ENCODE measurements at regions not wholly inside any gene's neighbourhood (a gene's known extent, or its start where the extent isn't known, plus 50 kb on each side); places are given as distances from the start of the nearest gene placed in this dataset.
A peak's percentile ranks its signal among the peaks of the same experiment; 100 is the strongest.

DNA sequence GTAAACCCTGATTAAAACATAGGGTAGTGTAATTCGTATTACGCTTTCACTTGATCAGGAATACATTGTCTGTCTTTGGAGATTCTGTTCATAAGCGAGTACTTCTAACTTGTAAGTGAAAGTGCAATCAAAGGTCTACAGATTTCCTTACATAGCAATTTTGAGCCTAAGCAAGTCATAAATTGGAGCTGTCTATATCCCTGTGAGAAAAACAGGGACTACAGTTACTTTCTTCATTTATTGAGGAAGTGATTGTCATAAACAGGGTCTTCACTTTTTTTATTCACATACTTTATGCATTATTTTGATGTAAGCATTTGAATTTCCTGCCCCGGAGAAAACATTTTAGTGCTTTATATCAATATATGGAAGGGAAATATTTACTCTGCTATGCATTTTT is 670.4 kb downstream of the CBLN2 start:
- ATAC-seq = no peak

GRCh38 chr18:71865888-71866287 is 678.3 kb downstream of the CBLN2 start:
- ATAC-seq = no peak

GRCh38 chr18:71850602-71851001 is 693.5 kb downstream of the CBLN2 start:
- ATAC-seq = no peak

DNA sequence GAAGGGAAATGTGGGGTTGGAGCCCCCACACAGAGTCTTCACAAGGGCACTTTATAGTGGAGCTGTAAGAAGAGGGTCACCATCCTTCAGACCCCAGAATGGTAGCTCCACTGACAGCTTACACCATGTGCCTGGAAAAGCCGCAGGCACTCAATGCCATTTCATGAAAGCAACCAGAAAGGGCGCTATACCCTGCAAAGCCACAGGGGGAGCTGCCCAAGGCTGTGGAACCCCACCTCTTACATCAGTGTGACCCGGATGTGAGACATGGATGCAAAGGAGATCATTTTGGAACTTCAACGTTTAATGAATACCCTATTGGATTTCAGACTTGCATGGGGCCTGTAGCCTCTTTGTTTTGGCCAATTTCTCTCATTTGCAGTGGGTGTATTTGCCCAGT is 694.7 kb downstream of the CBLN2 start:
- no peak for ATAC-seq

- no peak for ATAC-seq
Measured at GRCh38 chr18:71846716-71847115, 697.4 kb downstream of the CBLN2 start.

- no peak for ATAC-seq
Measured at GRCh38 chr18:71844814-71845213, 699.3 kb downstream of the CBLN2 start.

DNA sequence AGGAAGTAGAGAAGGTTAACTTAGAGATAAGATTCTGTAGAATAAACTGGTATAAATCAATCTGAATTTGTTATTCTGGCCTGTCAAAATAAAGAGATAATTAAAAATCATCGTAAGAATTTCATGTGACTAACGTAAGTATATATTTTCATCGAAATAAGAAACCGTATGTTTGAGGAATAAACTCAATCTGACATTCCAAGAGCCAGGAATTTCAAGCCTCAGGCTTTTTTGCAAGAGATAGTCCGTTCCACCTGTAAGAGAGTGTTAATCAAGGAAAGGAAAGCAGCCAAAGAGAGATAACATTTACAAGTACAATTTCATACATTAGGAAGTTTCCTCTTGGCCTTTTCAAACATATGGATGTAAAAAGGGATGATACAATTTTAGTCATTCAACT is 701.5 kb downstream of the CBLN2 start:
- ATAC-seq = no peak

DNA sequence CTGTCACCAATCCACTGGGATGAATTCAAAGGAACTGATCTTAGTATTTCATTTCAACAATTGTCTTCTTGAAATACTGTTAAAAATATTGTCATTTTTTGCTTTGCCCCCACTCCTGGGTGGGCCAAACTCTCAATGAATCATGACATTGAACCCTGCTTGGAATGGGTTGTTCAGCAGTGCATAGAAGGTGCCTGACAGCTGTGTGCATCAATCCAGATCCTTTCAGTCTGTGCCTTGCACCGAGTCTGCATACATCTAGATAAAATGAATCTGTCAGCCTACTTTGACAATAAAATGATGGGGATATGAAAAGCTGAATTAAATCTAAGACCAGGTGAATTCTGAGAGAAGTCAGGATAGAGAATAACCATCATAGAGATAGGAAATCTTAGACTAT is 706.6 kb downstream of the CBLN2 start:
- ATAC-seq = no peak

DNA sequence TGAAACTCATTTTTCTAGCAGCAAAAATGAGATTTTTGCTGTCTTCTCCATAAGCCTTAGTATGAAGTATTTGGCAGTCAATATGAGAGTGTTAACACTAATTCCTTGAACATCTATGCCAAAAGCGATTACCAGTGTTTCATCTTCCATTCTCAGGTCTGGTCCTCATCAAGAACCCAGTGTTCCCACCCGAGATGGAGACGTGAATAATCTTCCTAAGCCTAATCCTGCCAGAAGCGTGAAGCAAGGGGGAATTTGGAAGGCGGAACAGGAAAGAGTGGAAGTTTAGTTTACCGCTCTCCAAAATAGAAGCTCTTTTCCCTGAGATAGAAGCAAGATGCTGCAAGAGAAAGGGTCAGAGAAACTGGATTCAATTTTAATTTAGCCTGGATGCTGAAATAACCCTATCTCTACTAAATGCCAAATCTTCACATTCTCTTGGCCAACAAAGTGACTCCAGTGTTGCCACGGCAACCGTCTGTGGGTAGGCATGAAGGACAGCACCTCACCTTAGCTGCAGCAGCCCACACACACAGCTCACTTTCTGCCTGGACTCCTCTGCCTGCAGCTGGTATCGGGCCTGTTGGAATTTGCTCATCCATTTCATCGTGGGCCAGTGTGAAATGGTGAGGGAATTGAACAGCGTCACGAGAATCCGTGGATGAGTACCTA is 711.1 kb downstream of the CBLN2 start:
- no peak for ATAC-seq

DNA sequence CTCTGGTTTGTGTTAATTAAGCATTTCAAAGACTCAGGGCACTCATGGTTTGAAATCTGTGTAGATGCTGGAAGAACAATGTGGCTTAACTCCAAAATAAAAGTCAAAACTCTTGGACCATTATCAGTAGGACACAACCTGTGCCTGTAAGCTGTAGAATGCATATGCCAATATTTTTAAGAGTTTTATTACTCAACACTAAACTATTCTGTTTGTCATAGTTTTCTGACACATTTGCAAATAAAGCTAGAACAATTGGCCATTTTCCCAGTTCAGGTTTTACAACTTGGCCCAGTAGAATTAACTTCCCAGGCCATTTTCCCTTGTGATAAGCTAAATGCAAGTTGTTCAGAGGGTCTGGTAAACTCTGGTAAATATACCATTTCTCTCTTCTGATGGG is 713.1 kb downstream of the CBLN2 start:
- ATAC-seq = no peak

DNA sequence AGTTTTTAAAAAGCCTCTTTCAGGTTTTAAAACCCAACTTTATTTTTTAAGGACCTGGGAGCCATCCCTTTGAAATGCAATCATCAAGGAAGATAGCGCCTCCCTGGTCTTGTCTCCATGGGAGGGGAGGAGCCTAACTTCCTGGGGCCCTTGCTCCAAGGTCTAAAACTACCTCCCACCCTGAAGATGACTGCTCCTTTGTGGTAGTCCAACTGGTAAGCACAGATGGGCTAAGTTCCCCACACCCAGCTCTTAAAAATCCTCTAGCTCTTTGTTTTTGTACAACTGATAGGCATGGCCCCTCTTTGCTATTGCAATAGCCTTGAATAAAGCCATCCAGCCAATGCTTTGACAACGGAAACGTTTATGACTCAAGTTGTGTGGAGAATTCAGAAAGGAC is 716.8 kb downstream of the CBLN2 start:
- ATAC-seq = no peak

GRCh38 chr18:71815305-71815704 is 728.8 kb downstream of the CBLN2 start:
- no peak for ATAC-seq

GRCh38 chr18:71809711-71810110 is 734.4 kb downstream of the CBLN2 start:
- no peak for ATAC-seq

GRCh38 chr18:71808616-71809015 is 735.5 kb downstream of the CBLN2 start:
- no peak for ATAC-seq

GRCh38 chr18:71807586-71807985 is 736.6 kb downstream of the CBLN2 start:
- ATAC-seq = no peak

GRCh38 chr18:71798986-71799673 is 745.0 kb downstream of the CBLN2 start:
- no peak for ATAC-seq

DNA sequence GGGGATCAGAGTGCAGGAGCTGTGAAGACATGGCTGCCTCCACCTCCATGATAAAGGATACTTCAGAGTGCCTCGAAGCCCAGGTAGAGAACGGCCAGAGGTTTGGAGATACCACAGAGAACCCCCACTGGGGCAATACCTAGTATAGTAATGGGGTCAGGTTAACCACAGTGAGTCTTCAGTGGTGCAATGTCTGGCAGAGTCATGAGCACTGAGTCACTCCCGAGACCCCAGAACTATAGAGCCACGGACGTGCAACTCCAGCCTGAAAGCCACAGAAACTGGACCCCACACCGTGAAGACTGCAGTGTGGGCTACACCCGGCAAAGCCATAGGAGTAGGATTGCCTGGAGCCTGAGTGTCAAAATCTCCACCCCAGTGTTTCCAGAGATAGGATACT is 746.6 kb downstream of the CBLN2 start:
- no peak for ATAC-seq

- ATAC-seq = no peak
Measured at GRCh38 chr18:71784777-71785176, 759.4 kb downstream of the CBLN2 start.

DNA sequence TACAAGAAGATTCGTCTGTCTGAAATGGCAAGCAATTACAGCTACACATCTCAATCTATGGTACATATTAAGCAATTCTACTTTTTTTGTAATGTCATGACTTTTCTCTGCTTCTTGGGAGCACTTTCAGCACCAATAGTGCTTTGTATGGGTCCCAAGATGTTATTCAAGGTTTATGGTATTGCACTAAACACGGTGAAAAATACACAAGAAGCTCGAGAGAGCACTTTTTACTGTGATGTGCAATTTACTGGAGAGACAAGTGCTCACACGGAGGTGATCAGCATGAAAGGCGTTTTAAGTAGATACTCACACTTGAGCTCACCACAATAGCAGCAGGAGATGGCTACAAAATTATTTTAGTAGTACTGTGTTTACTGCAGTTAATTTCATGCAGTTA is 783.6 kb downstream of the CBLN2 start:
- ATAC-seq = no peak

DNA sequence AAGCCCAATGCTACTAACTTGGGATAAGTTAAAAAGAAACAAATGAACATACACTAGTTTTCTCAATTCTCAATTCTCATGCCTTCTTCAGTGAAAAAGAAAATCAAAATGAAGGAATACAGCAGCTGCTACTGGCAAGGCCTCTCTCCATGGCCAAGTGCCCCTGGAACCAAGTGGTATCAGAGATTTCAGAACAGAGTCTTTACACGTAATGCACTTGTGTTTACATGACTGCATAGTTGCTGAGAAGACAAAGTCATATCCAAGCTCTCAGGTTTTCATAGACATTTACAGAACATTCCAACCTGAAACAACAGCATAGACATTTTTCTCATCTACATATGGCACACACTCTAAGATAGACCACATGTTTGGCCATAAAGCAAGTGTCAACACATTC is 789.9 kb downstream of the CBLN2 start:
- no peak for ATAC-seq

DNA sequence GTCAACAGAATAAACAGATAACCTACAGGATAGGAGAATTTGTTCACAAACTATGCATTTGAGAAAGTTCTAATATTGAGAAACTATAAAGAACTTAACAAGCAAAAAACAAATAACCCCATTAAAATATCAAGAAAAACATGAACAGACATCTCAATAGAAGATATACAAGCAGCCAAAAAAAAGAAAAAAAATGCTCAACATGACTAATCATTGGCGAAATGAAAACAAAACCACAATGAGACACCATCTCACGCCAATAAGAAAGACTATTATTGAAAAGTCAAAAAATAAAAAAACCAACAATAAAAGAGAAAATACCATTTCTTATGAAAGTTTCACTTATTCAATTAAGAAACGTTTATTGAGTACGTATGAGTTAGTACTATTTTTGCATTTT is 800.5 kb downstream of the CBLN2 start:
- no peak for ATAC-seq

GRCh38 chr18:71729611-71730010 is 814.5 kb downstream of the CBLN2 start:
- no peak for ATAC-seq

GRCh38 chr18:71727909-71728308 is 816.2 kb downstream of the CBLN2 start:
- peak in 1 of 2 donors; percentile 51 for ATAC-seq

DNA sequence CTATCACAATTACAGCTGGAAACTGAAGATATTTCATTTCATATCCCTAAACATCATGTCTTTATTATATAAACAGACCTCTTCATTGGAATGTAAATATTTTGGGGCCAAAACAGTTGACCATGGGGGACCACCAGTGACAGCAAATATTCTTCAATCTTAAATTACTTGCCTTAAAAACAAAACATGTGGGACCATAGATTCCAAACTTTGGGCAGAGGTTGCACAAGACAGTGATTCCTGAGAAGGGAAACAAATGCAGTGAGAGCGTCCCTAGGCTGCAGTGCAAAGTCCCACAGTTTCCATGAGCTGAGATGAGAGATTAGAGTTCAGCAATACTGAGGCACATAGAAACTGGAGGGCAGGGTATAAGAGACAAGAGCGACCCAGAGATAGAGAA is 818.9 kb downstream of the CBLN2 start:
- no peak for ATAC-seq

- ATAC-seq = no peak
Measured at GRCh38 chr18:71707985-71708500, 836.1 kb downstream of the CBLN2 start.
